Osteocyte (in vitro differentiated cells): ENCODE measurements at regions not wholly inside any gene's neighbourhood (a gene's known extent, or its start where the extent isn't known, plus 50 kb on each side); places are given as distances from the start of the nearest gene placed in this dataset.
A peak's percentile ranks its signal among the peaks of the same experiment; 100 is the strongest.

Experiments
- DNase-seq: peaks from one replicate; pipeline ENCODE4 v3.0.0; 2021; ENCODE audit warnings: mixed read lengths; ENCODE audit not compliant: unreplicated experiment; ENCODE audit errors: extremely low spot score
- H3K27ac Mint-ChIP-seq: one replicate; pipeline ENCODE4 v1.8.0; 2021; ENCODE audit warnings: mild to moderate bottlenecking, mixed read lengths; ENCODE audit not compliant: unreplicated experiment
- H3K27me3 Mint-ChIP-seq: one replicate; pipeline ENCODE4 v1.8.0; 2021; ENCODE audit warnings: mixed read lengths; ENCODE audit not compliant: unreplicated experiment
- H3K36me3 Mint-ChIP-seq: one replicate; pipeline ENCODE4 v1.8.0; 2021; ENCODE audit warnings: mixed read lengths; ENCODE audit not compliant: unreplicated experiment
- H3K4me1 Mint-ChIP-seq: one replicate; pipeline ENCODE4 v1.8.0; 2021; ENCODE audit warnings: mixed read lengths; ENCODE audit not compliant: unreplicated experiment
- H3K4me3 Mint-ChIP-seq: one replicate; pipeline ENCODE4 v1.8.0; 2021; ENCODE audit warnings: mild to moderate bottlenecking, moderate library complexity, mixed read lengths; ENCODE audit not compliant: unreplicated experiment
- H3K9me3 Mint-ChIP-seq: one replicate; pipeline ENCODE4 v1.8.0; 2021; ENCODE audit warnings: mixed read lengths; ENCODE audit not compliant: unreplicated experiment
- TF ChIP-seq, protein P1 (sequence below): fragments of 200-600 bp; sonication (generic); IDR thresholded peaks from 2 replicates; pipeline ENCODE4 v1.5.0; 2021; ENCODE audit warnings: antibody characterized with exemption, mild to moderate bottlenecking, moderate library complexity

DNA sequence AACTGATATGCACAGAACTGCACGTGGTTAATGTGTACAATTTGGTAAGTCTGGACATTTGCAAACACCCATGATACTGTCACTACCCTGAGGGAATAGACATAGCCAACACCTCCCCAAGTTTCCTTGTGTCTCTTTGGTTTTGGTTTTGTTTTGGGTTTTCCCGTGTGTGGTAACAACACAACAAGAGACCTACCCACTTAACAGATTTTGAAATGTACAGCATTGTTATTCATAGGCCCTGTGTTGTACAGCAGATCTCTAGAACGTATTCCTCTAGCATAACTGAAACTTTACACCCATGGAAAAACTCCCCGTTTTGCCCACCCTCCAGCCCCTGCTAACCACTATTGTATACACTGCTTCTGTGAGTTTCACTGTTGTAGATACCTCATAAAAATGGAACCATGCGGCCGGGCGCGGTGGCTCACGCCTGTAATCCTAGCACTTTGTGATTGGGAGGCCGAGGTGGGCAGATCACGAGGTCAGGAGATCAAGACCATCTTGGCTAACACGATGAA lies 76.3 kb upstream of the TBC1D3K start:
- no peaks in the 10 kb centered on the region for H3K36me3 Mint-ChIP-seq
- H3K4me3 Mint-ChIP-seq, result no peak overlapping the region
- DNase-seq, result no peak
- peaks cover 7% of the 10 kb centered on the region for H3K4me1 Mint-ChIP-seq
- TF ChIP-seq, protein P1, sequence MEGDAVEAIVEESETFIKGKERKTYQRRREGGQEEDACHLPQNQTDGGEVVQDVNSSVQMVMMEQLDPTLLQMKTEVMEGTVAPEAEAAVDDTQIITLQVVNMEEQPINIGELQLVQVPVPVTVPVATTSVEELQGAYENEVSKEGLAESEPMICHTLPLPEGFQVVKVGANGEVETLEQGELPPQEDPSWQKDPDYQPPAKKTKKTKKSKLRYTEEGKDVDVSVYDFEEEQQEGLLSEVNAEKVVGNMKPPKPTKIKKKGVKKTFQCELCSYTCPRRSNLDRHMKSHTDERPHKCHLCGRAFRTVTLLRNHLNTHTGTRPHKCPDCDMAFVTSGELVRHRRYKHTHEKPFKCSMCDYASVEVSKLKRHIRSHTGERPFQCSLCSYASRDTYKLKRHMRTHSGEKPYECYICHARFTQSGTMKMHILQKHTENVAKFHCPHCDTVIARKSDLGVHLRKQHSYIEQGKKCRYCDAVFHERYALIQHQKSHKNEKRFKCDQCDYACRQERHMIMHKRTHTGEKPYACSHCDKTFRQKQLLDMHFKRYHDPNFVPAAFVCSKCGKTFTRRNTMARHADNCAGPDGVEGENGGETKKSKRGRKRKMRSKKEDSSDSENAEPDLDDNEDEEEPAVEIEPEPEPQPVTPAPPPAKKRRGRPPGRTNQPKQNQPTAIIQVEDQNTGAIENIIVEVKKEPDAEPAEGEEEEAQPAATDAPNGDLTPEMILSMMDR, result no peak
- H3K27me3 Mint-ChIP-seq, result no peaks in the 10 kb centered on the region
- H3K27ac Mint-ChIP-seq, result no peak overlapping the region
- peaks cover 3% of the 10 kb centered on the region for H3K9me3 Mint-ChIP-seq

DNA sequence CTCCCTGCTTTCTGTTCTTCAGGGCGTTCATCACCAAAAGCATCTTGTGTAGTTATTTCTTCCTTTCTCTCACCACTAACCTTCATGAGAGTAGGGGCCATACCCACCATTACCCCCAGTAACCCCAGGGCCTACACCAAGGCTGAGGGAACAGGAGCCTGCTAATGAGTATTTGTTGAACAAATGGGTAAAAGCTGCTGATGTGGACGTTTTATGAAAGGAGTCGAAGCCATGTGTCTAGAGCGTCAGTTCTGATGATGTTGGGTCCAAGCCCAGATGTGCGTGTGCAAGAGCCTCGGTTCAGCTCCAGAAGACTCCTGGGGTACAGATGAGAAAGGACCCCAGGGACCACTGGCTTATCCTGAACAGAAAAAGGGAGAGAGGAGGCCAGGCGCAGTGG lies 77.1 kb upstream of the TBC1D3K start:
- Mint-ChIP-seq H3K27ac (no peak overlapping the region), H3K4me1 (peaks cover 7% of the 10 kb centered on the region), H3K4me3 (no peak overlapping the region), H3K9me3 (peaks cover 3% of the 10 kb centered on the region), H3K36me3 (no peaks in the 10 kb centered on the region), H3K27me3 (no peaks in the 10 kb centered on the region)
- TF ChIP-seq, protein P1, result no peak
- no peak for DNase-seq

DNA sequence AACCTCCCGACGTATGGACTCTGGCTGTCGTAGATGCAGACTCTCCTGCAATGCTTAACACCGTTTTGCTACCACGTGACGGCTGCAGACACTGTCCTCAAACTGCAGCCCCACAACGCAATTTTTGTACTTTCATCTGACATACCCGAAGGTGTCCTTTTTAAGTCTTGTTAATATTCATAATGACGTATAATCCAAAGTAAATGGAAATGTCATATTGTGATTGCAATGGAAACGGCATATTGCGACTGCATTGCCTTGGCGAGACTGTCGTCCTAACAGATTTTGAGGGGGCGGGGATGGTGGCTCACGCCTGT lies 79.3 kb upstream of the TBC1D3K start:
- no peak overlapping the region for H3K4me3 Mint-ChIP-seq

DNA sequence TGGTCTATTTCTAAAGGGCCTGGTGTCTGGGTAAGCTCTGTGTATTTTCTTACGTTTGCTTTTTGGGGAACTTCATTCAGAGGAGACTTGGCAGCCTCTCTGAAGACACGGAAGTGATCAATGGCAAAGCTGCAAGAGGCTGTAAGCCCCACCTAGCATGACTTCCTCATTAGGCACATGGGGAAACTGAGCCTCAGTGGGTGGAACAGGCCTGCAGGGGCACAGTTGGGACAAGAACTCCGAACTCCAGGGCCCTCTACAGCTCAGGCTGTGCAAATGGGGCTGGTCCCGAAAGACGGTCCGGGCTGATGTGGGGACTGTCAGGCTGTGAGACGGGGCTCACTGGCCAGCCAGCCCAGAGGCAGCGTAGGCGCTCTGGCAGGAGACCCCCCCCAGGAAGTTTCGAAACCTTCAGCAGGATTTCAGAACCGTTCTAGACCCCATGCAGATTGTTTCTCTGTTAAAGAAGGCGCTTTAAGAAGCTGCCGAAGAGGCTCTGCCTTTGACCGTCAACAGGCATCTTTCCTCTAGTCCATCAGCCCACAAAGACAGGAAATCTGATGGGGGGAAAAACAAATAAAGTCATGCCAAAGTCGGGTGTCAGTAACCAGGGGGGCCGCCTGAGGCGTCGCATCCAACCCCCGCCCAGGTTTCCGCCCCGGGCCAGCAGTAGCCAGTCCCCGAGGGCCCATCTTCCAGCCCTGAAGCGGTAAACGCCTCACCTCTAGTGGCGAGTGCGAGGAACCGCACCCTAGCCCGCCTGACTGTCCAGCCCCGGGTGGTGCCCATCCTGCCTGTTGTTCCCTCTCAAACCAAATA lies 79.8 kb upstream of the TBC1D3K start:
- Mint-ChIP-seq H3K4me1 (peaks cover 7% of the 10 kb centered on the region), H3K9me3 (peaks cover 3% of the 10 kb centered on the region), H3K4me3 (no peak overlapping the region), H3K36me3 (no peaks in the 10 kb centered on the region), H3K27ac (no peak overlapping the region), H3K27me3 (no peaks in the 10 kb centered on the region)
- TF ChIP-seq, protein P1, result peak; percentile 67
- DNase-seq, result no peak

More for the DNA sequence above, 79.3 kb upstream of the TBC1D3K start:
- TF ChIP-seq, protein P1, result no peak
- H3K4me1 Mint-ChIP-seq, result peaks cover 7% of the 10 kb centered on the region
- no peak overlapping the region for H3K27ac Mint-ChIP-seq
- no peak for DNase-seq
- H3K27me3 Mint-ChIP-seq, result no peaks in the 10 kb centered on the region
- H3K9me3 Mint-ChIP-seq, result peaks cover 3% of the 10 kb centered on the region
- no peaks in the 10 kb centered on the region for H3K36me3 Mint-ChIP-seq

DNA sequence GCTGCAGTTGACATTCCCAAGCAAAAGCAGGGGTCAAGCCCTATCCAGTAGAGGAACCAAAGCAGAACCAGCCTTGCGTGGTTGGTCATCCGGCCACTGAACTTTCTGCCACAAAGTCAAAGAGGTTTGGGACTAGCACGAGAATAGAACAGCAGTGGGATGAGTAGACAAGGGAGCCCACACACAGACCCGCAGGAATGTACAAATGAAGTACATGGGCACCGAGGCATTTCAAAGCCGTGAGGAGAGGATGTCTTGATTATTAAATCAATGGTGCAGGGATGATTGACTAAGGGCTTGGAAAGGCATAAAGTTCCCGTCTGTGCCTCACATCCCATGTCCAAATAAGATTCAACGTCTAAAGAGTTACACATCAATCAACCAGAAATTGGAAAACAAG lies 81.8 kb upstream of the TBC1D3K start:
- TF ChIP-seq, protein P1, result no peak
- H3K4me1 Mint-ChIP-seq, result peaks cover 4% of the 10 kb centered on the region
- no peaks in the 10 kb centered on the region for H3K36me3 Mint-ChIP-seq
- no peak overlapping the region for H3K27ac Mint-ChIP-seq
- no peaks in the 10 kb centered on the region for H3K9me3 Mint-ChIP-seq
- H3K27me3 Mint-ChIP-seq, result no peaks in the 10 kb centered on the region
- no peak for DNase-seq
- no peak overlapping the region for H3K4me3 Mint-ChIP-seq
